Mesendoderm (in vitro differentiated cells): ENCODE measurements at regions not wholly inside any gene's neighbourhood (a gene's known extent, or its start where the extent isn't known, plus 50 kb on each side); places are given as distances from the start of the nearest gene placed in this dataset.

Source experiments
- DNase-seq: peaks from one replicate; pipeline ENCODE4 v3.0.0; 2013
- H2AK5ac ChIP-seq: 2 replicates; pipeline ENCODE4 v1.6.1; 2013; ENCODE audit warnings: low read length, inconsistent platforms
- H2BK120ac ChIP-seq: 2 replicates; pipeline ENCODE4 v1.6.1; 2013; ENCODE audit warnings: low read depth, mild to moderate bottlenecking, low read length, moderate library complexity, mixed read lengths
- H2BK15ac ChIP-seq: replicated peaks from 2 replicates; pipeline ENCODE4 v1.6.1; 2013; ENCODE audit warnings: low read depth, mild to moderate bottlenecking, moderate library complexity
- H2BK5ac ChIP-seq: 2 replicates; pipeline ENCODE4 v1.6.1; 2013; ENCODE audit warnings: low read length, inconsistent platforms
- H3K18ac ChIP-seq: 2 replicates; pipeline ENCODE4 v1.6.1; 2013; ENCODE audit warnings: mild to moderate bottlenecking, low read length, mixed read lengths
- H3K23ac ChIP-seq: one replicate; pipeline ENCODE4 v1.6.1; 2013; ENCODE audit warnings: low read length
- H3K27ac ChIP-seq: 2 replicates; pipeline ENCODE4 v1.5.1; 2013; ENCODE audit warnings: low read depth, mild to moderate bottlenecking, inconsistent platforms, low read length, moderate library complexity
- H3K27me3 ChIP-seq: 2 replicates; pipeline ENCODE4 v1.6.1; 2013; ENCODE audit warnings: low read length, control low read depth, mild to moderate bottlenecking, inconsistent platforms; ENCODE audit not compliant: insufficient read depth, poor library complexity
- H3K36me3 ChIP-seq: 2 replicates; pipeline ENCODE4 v1.6.1; 2013; ENCODE audit warnings: low read length, inconsistent platforms; ENCODE audit not compliant: control insufficient read depth, insufficient read depth
- H3K4ac ChIP-seq: one replicate; pipeline ENCODE4 v1.6.1; 2013; ENCODE audit warnings: low read depth, mild to moderate bottlenecking, low read length, moderate library complexity
- H3K4me1 ChIP-seq: 2 replicates; pipeline ENCODE4 v1.6.1; 2013; ENCODE audit warnings: low read depth, low read length, inconsistent platforms; ENCODE audit not compliant: control insufficient read depth
- H3K4me2 ChIP-seq: 2 replicates; pipeline ENCODE4 v1.6.1; 2013; ENCODE audit warnings: low read length
- H3K4me3 ChIP-seq: 2 replicates; pipeline ENCODE4 v1.5.1; 2013; ENCODE audit warnings: mild to moderate bottlenecking, low read length
- H3K56ac ChIP-seq: one replicate; pipeline ENCODE4 v1.6.1; 2013; ENCODE audit warnings: low read length
- H3K79me1 ChIP-seq: 2 replicates; pipeline ENCODE4 v1.6.1; 2013; ENCODE audit warnings: low read length, inconsistent platforms
- H3K79me2 ChIP-seq: 2 replicates; pipeline ENCODE4 v1.6.1; 2013; ENCODE audit warnings: mild to moderate bottlenecking, low read length; ENCODE audit not compliant: control insufficient read depth, insufficient read depth
- H3K9ac ChIP-seq: 2 replicates; pipeline ENCODE4 v1.6.1; 2013; ENCODE audit warnings: low read length, inconsistent platforms
- H4K5ac ChIP-seq: one replicate; pipeline ENCODE4 v1.6.1; 2013; ENCODE audit warnings: low read length
- H4K8ac ChIP-seq: one replicate; pipeline ENCODE4 v1.6.1; 2013; ENCODE audit warnings: low read depth, mild to moderate bottlenecking, control low read depth, low read length, moderate library complexity
- WGBS: extraction: QIAGEN DNeasy Blood & Tissue Kit; methylation state at CpG from one replicate; pipeline ENCODE4 v1.1.7; 2013; ENCODE audit warnings: low lambda C conversion rate, missing lambda C conversion rate; ENCODE audit not compliant: insufficient coverage; ENCODE audit errors: extremely low coverage; 5-methylcytosine and 5-hydroxymethylcytosine counted together

DNA sequence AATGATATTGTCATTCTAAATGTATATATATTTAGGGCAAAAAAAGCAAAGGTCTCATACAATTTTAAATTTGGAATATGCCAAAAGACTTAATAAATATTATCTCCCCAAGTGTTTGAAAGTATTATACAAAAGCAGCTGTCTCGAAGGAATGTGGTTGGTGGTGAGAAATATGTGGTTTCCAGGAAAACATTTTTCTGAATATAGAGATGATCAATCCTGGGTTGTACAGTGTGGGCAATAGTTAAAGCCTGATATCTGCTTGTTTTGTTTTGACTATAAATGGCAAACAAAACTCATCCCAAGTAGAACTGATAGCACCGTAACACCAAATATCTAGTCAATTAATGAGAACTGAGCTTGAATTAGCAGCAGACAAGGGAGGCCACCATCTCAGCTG lies 391.8 kb upstream of the CD180 start:
- no peak overlapping the region for H3K27ac ChIP-seq
- H3K79me2 ChIP-seq, result no peaks in the 10 kb centered on the region
- no peak overlapping the region for H2BK120ac ChIP-seq
- H3K4ac ChIP-seq, result no peak overlapping the region
- H3K4me1 ChIP-seq, result no peaks in the 10 kb centered on the region
- no peak overlapping the region for H4K8ac ChIP-seq
- no peak overlapping the region for H2BK15ac ChIP-seq
- H3K18ac ChIP-seq, result no peak overlapping the region
- no peak overlapping the region for H2BK5ac ChIP-seq
- H3K4me2 ChIP-seq, result no peak overlapping the region
- H4K5ac ChIP-seq, result no peak overlapping the region
- no peaks in the 10 kb centered on the region for H3K27me3 ChIP-seq
- H3K9ac ChIP-seq, result no peak overlapping the region
- H3K79me1 ChIP-seq, result no peaks in the 10 kb centered on the region
- no peak overlapping the region for H3K23ac ChIP-seq
- WGBS, result no CpG with 5 or more reads among the region's 2 CpGs
- H2AK5ac ChIP-seq, result no peak overlapping the region
- no peak overlapping the region for H3K4me3 ChIP-seq
- H3K56ac ChIP-seq, result no peak overlapping the region
- DNase-seq, result no peak
- no peaks in the 10 kb centered on the region for H3K36me3 ChIP-seq

DNA sequence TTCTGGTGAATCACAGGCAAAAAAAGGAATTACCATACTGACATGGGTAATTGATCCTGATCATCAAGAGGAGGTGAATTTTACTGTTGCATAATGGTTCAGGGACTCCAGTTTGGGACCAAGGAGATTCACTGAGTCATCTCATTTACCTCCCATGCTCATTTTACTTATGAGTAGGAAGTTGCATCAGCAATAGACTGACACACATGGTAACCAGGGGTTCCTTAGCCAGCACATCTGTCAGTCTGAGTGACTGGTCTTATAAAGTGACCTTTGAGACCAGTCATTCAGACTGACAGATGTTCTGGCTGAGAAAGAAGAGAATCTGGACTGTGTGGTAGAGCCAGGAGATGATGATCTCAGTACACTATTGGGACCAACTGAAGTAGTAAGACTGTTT lies 384.6 kb upstream of the CD180 start:
- no peak overlapping the region for H4K5ac ChIP-seq
- no peak overlapping the region for H3K4me3 ChIP-seq
- no peak overlapping the region for H2BK5ac ChIP-seq
- H3K36me3 ChIP-seq, result no peaks in the 10 kb centered on the region
- H2BK120ac ChIP-seq, result no peak overlapping the region
- H2AK5ac ChIP-seq, result no peak overlapping the region
- no peak overlapping the region for H3K4ac ChIP-seq
- H3K23ac ChIP-seq, result no peak overlapping the region
- H3K56ac ChIP-seq, result no peak overlapping the region
- no peak overlapping the region for H3K9ac ChIP-seq
- no peak overlapping the region for H3K18ac ChIP-seq
- H2BK15ac ChIP-seq, result no peak overlapping the region
- H4K8ac ChIP-seq, result no peak overlapping the region
- H3K79me2 ChIP-seq, result no peaks in the 10 kb centered on the region
- H3K4me1 ChIP-seq, result no peaks in the 10 kb centered on the region
- H3K4me2 ChIP-seq, result no peak overlapping the region
- DNase-seq, result no peak
- no peaks in the 10 kb centered on the region for H3K79me1 ChIP-seq
- H3K27me3 ChIP-seq, result no peaks in the 10 kb centered on the region
- H3K27ac ChIP-seq, result no peak overlapping the region

DNA sequence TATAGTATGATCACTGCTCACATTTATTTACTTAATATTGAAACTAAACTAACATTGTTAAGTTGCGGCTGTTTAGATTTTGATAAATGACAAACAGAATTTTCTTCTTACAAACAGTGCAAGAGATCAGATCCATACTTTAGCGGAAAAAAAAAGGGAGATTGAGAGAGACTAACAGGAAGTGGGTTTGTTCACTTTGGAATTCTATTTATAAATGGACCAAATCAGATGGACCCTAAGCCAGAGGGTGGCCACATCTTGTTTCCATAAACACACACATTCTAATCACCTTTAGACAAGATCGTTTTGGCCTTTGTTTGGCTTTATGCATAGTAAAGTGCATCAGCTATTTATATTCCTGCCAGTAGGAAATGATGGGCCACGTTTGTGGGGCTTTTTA lies 381.4 kb upstream of the CD180 start:
- Histone ChIP-seq H2BK15ac (no peak overlapping the region), H2BK120ac (no peak overlapping the region), H3K56ac (no peak overlapping the region), H3K36me3 (no peaks in the 10 kb centered on the region), H3K79me1 (no peaks in the 10 kb centered on the region), H3K4me1 (no peaks in the 10 kb centered on the region), H3K23ac (no peak overlapping the region), H3K4ac (no peak overlapping the region), H2AK5ac (no peak overlapping the region), H2BK5ac (no peak overlapping the region), H3K79me2 (no peaks in the 10 kb centered on the region), H3K27ac (no peak overlapping the region), H3K9ac (no peak overlapping the region), H4K8ac (no peak overlapping the region), H3K4me2 (no peak overlapping the region), H3K4me3 (no peak overlapping the region), H3K27me3 (no peaks in the 10 kb centered on the region), H4K5ac (no peak overlapping the region), H3K18ac (no peak overlapping the region)
- no peak for DNase-seq
- no CpG with 5 or more reads among the region's 4 CpGs for WGBS

DNA sequence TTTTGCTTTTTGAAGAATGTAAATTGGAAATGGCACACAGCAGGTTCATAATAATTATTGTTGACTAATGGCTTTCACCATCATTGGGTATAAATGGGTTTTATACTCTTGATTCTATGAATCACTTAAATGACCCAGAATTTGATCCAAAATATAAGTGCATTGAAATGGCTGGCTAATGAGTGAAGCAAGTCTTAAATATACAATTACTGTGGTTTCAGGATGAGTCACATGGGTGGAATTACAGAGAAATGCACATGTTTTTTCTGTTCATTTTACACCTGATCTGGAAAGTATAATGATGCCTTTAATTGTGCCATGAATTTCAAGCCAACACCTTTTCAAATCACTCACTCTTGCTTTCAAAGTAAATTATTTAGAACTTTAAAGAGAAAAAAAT lies 380.8 kb upstream of the CD180 start:
- no peak for DNase-seq
- no peaks in the 10 kb centered on the region for H3K27me3 ChIP-seq
- no peak overlapping the region for H4K5ac ChIP-seq
- H2BK5ac ChIP-seq, result no peak overlapping the region
- no peak overlapping the region for H3K4ac ChIP-seq
- no peak overlapping the region for H3K27ac ChIP-seq
- no peak overlapping the region for H2AK5ac ChIP-seq
- H3K4me2 ChIP-seq, result no peak overlapping the region
- no peak overlapping the region for H4K8ac ChIP-seq
- no peak overlapping the region for H3K18ac ChIP-seq
- no peaks in the 10 kb centered on the region for H3K79me2 ChIP-seq
- no peak overlapping the region for H3K9ac ChIP-seq
- H3K56ac ChIP-seq, result no peak overlapping the region
- no peak overlapping the region for H2BK15ac ChIP-seq
- no peaks in the 10 kb centered on the region for H3K79me1 ChIP-seq
- H3K23ac ChIP-seq, result no peak overlapping the region
- no peaks in the 10 kb centered on the region for H3K4me1 ChIP-seq
- H2BK120ac ChIP-seq, result no peak overlapping the region
- no peaks in the 10 kb centered on the region for H3K36me3 ChIP-seq
- H3K4me3 ChIP-seq, result no peak overlapping the region

DNA sequence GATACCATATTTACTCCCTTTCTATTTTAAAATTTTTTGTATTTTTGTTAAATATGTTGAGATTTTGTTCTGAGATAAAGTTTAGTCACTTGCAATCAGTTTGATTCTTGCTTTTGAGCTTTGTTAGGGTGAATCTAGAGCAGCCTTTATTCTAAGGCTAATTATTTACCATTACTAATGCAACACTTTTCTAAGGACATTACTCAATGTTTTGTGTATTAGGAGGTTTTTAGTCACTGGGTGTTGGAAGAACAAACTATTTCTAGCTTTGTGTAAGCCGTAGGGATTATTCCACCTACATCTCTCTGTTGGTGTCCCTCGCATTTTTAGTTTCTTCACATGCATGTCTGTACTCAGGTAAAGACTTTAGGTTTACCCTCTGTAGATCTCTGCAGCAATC lies 379.5 kb upstream of the CD180 start:
- Histone ChIP-seq H3K9ac (no peak overlapping the region), H3K4ac (no peak overlapping the region), H3K79me2 (no peaks in the 10 kb centered on the region), H2BK15ac (no peak overlapping the region), H3K27me3 (no peaks in the 10 kb centered on the region), H3K4me3 (no peak overlapping the region), H3K79me1 (no peaks in the 10 kb centered on the region), H3K23ac (no peak overlapping the region), H3K56ac (no peak overlapping the region), H4K5ac (no peak overlapping the region), H3K18ac (no peak overlapping the region), H2BK120ac (no peak overlapping the region), H3K27ac (no peak overlapping the region), H2BK5ac (no peak overlapping the region), H4K8ac (no peak overlapping the region), H3K4me2 (no peak overlapping the region), H2AK5ac (no peak overlapping the region), H3K36me3 (no peaks in the 10 kb centered on the region), H3K4me1 (no peaks in the 10 kb centered on the region)
- no peak for DNase-seq
- WGBS, result no CpG with 5 or more reads among the region's 2 CpGs

DNA sequence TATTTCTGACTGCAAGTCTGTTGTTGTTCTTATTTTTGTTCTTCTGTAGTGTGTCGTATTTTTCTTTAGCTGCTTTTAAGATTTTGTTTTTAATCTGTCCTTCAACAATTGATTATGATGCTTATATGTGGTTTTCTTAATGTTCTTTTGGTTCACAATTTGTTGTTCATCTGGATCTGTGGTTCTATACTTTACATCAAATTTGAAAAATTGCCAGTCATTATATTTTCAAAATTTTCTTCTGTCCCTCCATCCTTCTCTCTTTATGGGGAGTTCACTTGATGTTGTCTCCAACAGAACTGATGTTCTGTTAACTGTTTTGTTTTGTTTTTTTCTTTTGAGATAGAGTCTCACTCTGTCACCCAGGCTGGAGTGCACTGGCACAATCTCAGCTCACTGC lies 378.5 kb upstream of the CD180 start:
- Histone ChIP-seq H2BK15ac (no peak overlapping the region), H3K4me3 (no peak overlapping the region), H2BK5ac (no peak overlapping the region), H3K27me3 (no peaks in the 10 kb centered on the region), H3K18ac (no peak overlapping the region), H4K5ac (no peak overlapping the region), H2BK120ac (no peak overlapping the region), H3K56ac (no peak overlapping the region), H3K36me3 (no peaks in the 10 kb centered on the region), H3K4me2 (no peak overlapping the region), H3K9ac (no peak overlapping the region), H3K4me1 (no peaks in the 10 kb centered on the region), H4K8ac (no peak overlapping the region), H3K79me1 (no peaks in the 10 kb centered on the region), H3K79me2 (no peaks in the 10 kb centered on the region), H2AK5ac (no peak overlapping the region), H3K23ac (no peak overlapping the region), H3K27ac (no peak overlapping the region), H3K4ac (no peak overlapping the region)
- no CpG with 5 or more reads among the region's 1 CpG for WGBS
- no peak for DNase-seq
